Frontal cortex (tissue), 3 donors: ENCODE measurements at regions not wholly inside any gene's neighbourhood (a gene's known extent, or its start where the extent isn't known, plus 50 kb on each side); places are given as distances from the start of the nearest gene placed in this dataset.
A peak's percentile ranks its signal among the peaks of the same experiment; 100 is the strongest.

Source experiments
- DNase-seq, 2 donors: peaks; one replicate each; pipeline ENCODE4 v3.0.0; 2012; ENCODE audit warnings: low spot score in 2 of 2
- FAIRE-seq: peaks from 2 replicates; lab custom pipeline; 2012; peaks lifted over from hg19 to GRCh38; lab: Jason Lieb, UNC
- donor health status: control.
- donor health status: control.
- donor health status: control.

DNA sequence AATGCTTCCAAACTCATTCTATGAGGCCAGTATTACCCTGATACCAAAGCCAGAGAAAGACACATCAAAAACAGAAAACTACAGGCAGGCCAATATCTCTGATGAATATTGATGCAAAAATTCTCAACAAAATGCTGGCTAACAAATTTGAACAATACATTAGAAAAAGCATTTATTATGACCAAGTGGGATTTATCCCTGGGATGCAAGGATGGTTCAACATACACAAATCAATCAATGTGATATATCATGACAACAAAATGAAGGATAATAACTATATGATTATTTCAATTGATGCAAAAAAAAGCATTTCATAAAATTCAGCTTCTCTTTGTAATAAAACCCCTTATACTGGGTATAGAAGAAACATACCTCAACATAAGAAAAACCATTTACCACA, 550.9 kb downstream of the ADCYAP1 start:
- DNase-seq: no peak

DNA sequence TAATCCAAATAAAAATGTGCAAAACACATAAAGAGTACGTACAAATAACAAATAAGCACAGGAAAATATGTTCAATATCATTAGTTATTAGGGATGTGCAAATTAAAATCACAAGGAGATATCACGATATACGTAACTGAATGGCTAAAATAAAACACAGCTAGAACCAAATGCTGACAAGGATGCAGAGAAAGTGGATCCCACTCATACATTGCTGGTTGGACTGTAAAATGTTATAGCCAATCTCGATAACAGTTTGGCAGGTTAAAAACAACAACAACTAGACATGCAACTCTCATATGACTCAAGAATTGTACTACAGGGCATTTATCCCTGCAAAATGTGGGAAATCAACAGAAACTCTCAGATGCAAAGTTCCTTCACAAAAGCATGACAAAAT, 553.9 kb downstream of the ADCYAP1 start:
- DNase-seq (no peak), FAIRE-seq (no peak)

More for the DNA sequence above, 550.9 kb downstream of the ADCYAP1 start:
- no peak for FAIRE-seq

DNA sequence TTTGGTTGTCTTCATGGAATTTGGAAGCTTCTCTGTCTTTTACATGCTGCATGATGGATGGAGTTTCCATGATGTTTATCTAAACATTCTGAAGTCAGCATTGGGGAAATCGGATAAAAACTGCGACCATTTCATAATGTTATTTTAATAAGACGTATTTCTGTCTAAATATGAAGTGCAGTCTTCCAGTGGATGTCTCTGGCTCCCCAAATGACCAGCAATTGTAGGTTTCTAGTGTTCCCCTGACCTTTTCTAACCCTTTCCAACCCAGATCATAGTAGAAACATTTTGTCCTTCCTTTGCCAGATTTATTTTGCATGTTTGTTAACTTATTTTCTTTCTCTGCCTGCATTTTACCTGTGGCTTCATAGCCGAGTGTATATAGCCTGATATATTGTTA, 559.3 kb downstream of the ADCYAP1 start:
- no peak for FAIRE-seq

DNA sequence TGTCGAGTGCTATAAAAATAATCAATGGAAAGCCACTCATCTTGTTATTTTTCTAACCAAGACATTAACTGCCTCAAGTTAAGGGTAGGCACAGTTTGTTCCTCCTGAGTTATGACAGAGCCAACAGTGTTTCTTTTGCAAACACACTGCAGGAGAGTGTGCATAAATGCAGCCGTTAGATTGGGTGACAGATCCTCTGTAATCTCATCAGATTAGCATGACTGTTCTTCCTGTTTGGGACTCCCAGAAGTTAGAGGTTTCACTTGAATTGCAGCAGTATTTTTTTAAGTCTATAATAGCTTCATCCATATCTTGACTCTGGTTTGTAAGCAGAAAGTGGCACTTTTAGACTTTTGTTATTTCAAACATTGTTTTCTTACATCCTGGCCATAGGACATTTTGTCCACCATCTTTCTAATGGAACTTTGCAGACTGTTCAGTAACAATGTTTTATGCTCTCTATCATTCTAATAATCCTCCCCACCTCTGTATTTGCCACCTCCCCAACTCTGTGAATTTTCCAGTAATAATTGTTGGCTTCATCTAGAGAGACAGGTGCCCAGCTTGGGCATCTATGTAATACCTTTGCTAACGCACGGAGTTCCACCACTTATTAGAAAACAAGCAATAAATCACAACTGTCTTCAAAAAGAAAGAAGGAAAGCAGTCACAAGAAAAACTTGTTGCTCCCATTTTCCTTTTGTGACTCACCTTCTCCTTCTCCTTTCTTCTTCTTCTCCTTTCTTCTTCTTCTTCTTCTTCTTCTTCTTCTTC, 560.0 kb downstream of the ADCYAP1 start:
- DNase-seq (no peak), FAIRE-seq (no peak)

More for the DNA sequence above, 559.3 kb downstream of the ADCYAP1 start:
- no peak for DNase-seq

DNA sequence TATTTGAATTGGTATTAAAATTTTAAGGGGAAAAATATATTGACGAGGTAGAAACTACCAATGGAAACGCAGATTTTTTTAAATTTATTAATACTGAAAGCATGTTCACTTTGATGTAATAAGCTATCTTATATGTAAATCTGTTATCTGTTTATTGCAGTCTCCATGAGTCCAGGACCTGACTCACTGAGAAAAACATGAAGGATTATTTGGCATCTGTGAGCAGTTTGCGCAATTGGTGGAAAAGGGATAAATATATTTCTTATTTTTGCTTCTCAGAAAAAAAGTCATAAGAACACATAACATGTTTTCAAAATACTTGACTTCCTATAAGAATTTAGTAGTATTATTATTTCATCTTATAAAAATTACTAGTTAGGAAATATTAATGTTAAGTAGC, 561.4 kb downstream of the ADCYAP1 start:
- FAIRE-seq (no peak), DNase-seq (no peak)

DNA sequence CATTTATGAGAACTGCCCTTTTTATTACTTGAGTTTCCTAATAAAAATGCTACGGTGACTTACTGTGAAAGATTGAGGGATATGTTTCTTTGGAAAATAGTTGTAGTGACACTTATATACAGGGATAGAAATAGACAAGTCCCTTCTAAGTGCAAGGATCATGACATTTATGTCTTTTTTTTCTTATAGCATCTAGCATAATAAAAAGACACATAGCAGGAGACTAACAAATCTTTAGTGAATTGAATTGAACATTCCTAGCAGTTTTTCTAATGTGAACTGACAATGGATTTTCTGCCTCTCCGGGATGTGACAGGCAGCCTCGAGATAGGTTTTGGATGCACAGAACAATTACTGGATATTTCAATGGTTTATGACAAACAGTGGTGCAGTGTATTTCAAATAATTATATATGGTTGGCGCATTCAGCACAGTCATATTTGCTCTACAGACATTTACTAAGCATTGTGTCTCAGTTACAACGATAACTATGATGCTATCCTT, 562.8 kb downstream of the ADCYAP1 start:
- DNase-seq (no peak), FAIRE-seq (no peak)

DNA sequence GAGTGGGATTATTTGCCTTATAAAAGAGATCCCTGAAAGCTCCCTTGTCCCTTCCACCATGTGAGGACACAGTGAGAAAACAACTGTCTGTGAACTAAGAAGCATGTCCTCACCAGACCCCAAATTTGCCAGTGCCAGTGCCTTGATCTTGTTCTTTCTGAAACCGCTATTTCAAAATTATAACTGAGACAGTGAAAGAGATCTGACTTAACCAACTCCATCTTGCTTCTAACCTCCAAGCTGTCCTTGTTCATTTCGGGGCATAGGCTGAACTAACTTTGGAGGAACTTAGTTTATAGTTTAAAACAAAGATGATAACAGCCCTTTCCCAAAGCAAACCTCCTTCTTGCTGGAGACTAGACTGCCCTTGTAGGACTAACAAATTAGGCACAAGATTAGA, 563.9 kb downstream of the ADCYAP1 start:
- DNase-seq (no peak), FAIRE-seq (no peak)

DNA sequence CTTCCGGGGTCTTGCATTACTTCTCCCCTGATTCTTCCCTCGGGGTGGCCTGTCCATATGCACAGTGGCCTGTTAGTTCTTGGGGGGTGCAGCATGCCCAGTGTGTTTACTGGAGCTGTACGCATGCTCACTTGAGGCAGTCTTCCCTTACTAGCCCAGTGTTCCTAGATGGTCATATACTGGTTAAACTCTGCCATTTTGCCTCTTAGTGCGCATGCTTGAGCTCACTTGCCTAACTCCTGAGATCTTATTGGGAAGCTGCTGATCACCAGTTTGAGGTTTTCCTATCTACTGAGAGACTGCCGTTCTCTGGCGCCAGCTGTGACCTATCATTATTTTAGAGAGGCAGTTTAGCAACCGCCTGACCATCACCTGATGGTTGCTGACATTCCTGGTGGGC, 571.2 kb downstream of the ADCYAP1 start:
- no peak for FAIRE-seq
- no peak for DNase-seq

DNA sequence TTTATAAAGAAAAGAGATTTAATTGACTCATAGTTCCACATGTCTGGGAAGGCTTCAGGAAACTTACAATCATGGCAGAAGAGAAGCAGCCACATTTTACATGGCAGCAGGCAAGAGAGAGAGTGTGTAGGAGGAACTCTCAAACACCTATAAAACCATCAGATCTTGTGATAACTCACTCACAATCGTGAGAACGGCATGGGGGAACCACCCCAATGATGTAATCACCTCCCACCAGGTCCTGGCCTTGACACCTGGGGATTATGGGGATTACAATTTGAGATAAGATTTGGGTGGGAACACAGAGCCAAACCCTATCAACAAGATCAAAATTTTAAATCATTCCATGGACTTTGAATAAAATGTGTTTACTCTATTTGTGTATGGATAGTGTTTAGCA, 575.6 kb downstream of the ADCYAP1 start:
- FAIRE-seq: no peak
- DNase-seq: no peak

DNA sequence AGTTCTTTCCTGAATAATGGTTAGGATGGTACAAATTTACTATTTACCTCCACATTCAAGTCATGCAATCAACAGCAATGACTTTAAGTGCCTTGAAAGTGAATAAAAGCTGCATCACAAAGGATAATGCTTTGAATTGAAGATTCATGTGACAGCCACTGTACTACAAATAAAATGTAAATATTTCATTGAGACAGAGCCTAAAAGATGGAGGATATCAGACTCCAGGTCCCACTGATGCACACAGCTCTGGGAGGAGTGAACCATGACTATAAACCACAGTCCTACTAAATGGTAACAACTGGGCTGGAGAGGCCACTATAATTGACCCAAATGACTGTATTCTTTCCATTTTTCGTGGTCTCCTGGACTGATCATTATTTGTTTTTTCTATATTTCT, 576.9 kb downstream of the ADCYAP1 start:
- no peak for FAIRE-seq
- no peak for DNase-seq

DNA sequence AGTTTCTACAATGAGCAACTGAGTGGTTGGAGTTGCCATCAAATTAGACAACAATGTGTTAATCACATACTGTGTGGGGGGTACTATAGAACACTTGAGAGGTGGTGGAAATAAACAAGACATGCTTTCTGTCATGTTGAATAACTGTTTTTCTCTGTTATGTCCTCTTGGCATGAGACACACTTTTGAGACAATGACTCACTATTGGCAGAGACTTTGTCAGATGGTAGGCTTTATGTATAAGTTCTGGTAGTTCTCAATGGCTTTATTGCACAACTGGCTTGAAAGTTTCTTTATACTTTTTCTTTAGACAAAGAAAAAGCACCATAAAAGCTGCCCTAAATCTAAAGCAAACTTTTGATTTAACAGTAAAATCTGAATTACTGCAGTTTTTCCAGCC, 578.7 kb downstream of the ADCYAP1 start:
- no peak for FAIRE-seq

DNA sequence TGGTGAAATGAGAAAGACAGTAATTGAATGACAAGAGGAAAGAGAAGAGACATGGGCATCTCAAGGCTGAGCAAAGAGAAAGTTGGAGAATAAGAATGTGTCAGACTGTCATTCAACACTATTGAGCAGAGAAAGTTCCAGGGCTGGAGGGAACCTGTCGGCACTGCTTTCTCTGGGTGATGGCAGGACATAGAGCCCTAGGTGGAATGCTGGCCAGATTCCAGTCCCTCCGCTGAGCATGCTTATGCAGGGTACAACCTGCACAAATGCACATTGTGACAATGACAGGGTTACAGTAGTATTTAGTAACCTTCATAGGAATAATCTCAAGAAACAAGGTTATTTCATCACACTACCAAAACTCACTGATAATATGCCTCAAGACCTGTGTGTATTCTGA, 582.8 kb downstream of the ADCYAP1 start:
- FAIRE-seq: no peak
- no peak for DNase-seq

More for the DNA sequence above, 578.7 kb downstream of the ADCYAP1 start:
- no peak for DNase-seq

DNA sequence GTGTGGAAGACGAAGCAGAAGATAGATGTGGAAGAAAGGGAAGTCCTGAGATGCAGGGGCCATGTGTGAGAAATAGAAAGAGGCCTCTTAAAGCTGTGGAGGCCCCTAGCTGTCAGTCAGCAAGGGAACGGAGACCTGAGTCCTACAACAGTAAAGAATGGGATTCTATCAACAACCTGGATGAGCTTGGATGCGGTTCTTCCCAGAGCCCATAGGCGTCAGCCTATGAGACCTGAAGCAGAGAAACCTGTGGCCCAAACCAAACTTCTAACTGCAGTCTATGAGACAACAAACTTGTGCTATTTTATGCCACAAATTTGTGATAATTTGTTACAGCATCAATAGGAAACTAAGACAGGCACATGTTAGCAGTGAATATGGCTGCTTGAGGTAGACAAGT, 583.7 kb downstream of the ADCYAP1 start:
- DNase-seq (no peak), FAIRE-seq (no peak)

DNA sequence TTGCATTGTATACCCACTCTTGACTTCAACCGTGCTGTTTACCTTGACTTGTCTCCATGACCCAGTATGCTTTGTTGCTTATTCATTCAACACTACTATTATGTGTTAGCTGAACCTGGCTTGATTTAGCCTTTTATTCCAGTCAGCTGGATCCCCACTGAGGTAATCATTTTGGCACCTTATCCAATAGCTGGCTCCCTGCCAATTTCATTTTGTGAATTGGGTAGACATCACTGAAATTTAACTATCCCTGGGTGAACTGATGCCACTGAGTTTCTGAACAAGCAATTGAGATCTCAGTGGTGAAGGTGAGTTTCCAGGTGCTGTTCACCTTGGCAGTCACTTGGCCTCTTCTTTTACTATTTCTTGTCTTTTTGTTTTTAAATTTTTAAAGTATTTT, 584.3 kb downstream of the ADCYAP1 start:
- DNase-seq (no peak), FAIRE-seq (no peak)

DNA sequence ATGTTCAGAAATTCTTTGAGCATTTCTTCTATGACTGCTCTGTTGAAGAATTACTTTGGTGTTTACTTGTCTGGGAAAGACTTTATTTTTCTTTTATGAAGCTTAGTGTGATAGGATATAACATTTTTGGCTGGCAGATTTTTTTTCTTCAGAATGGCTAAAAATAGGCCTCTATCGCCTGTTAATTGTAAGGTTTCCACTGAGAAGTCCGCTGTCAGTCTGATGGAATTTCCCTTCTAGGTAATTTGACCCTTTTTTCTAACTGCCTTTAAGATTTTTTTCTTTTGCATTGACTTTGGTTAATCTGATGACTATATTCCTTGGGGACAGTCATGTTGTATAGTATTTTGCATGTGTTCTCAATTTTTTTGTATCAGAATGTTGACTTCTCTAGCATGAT, 590.7 kb downstream of the ADCYAP1 start:
- FAIRE-seq: no peak
- no peak for DNase-seq

DNA sequence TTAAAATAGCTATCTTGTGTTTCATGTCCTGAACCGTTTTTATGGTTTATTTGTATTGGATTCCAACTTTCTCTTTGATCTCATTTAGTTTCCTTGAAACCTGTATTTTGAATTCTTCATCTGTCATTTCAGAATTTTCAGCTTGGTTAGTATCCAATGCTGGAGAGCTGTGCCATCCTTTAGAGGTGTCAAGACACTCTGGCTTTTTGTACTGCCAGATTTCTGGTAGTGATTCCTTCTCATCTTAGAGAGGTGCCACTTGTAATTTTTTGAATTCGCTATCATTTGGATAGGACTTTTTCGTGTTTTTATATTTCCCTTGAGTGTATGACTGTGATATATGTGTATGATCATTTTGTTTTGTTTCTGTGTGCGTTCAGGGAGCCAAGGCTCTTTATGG, 591.4 kb downstream of the ADCYAP1 start:
- FAIRE-seq (no peak), DNase-seq (no peak)

DNA sequence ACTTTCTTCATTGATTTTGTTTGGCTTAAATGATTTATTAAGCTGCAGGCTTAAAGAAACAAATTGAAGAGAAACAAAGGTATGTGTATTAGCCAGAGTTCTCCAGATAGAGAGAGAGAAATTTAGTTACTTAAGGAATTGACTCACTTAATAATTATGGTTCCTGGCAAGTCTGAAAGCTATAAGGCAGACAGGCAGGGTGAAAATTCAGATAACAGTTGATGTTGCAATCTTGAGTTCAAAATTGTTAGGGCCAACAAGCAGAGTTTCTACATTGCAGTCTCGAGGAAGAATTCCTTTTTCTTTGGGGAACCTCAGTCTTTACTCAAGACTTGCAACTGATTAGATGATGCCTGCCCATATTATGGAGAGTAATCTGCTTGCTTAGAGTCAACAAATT, 593.5 kb downstream of the ADCYAP1 start:
- DNase-seq: no peak
- FAIRE-seq: no peak

DNA sequence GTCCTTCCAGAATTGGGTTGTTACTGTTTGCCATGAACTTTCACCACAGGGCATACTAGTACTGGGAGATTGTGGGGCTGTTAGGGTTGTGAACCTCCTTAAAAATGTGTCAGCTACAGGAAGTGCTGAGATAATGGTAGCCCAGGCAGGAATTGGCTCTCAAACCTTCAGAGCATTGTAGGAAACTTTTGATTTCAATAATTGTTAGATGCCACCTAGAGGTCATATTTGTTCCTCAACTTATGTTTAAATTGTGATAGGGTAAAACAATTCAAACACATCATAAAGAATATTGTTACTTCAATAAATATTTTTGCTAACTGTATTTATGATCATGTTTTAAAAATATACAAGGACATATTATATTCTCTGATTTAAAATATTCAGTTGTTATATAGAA, 594.6 kb downstream of the ADCYAP1 start:
- FAIRE-seq: peak; percentile 8

DNA sequence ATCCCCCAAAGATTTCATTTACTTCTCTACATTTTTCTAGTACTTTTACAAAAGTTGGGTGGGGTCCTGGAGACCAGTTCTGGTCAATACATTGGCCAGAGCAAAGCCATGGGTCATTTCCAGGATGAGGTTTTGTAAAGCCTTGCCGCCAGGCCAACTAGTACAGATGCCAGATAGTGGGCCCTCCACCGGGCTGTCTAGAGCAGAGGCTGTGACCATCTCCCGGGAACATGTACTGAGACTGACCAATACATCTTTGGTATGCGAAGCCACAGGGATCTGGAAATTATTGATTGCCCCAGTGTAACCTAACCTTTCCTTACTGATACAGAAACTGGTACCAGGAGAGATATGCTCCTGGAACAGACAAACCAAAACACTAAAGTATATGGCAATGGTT, 599.2 kb downstream of the ADCYAP1 start:
- FAIRE-seq (no peak), DNase-seq (no peak)

More for the DNA sequence above, 594.6 kb downstream of the ADCYAP1 start:
- no peak for DNase-seq

DNA sequence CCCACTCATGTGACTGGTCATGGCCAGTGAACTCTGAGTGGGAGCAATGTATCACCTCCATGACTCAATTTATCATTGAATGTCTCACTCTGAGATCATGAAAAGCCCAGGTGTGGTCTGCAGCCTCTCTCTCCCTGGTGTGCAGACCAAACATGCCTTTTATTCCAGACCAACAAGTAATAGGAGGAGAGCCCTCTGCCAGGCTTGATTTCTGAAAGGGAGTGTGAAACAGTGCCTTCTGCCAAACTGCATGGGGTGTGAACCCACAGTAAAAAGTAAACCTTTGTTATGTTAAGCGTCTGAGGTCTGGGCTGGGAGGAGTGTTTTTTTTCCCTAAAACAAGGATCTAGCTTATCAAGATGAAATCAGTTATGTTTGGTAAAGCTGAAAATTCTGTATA, 601.2 kb downstream of the ADCYAP1 start:
- no peak for FAIRE-seq
- DNase-seq: no peak

DNA sequence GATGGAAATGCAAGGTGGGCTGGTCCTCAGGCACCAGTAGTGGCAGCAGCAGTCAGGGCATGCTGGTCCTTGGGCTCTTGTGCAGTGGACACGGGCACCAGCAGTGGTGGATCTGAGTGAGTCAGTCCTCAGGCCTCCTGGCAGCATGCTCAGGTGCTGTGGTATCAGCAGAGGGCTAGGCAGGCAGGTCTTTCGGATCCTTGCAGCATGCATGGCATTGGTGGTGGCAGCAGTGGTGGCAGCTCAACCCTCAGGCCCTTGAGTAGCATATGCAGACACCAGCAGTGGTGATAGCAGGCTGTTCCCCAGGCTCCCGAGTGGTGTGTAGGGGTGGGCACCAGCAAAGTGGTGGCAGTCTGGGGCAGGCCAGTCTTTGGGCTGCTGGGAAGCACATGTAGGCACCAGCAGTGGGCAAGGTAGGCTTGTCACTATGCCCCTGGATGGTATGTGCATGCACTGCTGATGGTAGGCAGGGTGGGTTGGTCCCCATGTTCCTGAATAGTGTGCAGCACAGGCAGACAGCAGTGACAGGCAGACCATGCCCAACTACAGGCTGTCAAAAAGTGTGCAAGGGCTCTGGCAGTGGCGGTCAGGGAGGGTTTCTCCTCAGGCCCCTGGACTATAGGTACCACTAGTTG, 606.0 kb downstream of the ADCYAP1 start:
- FAIRE-seq (no peak), DNase-seq (no peak)
